Endothelial cell (in vitro differentiated cells): ENCODE measurements at regions not wholly inside any gene's neighbourhood (a gene's known extent, or its start where the extent isn't known, plus 50 kb on each side); places are given as distances from the start of the nearest gene placed in this dataset.

Source experiments
- DNase-seq: peaks from one replicate; pipeline ENCODE4 v3.0.0; 2021; ENCODE audit warnings: low spot score
- H3K27ac Mint-ChIP-seq: one replicate; pipeline ENCODE4 v1.8.0; 2021; ENCODE audit warnings: mixed read lengths, inconsistent platforms; ENCODE audit not compliant: unreplicated experiment
- H3K27me3 Mint-ChIP-seq: one replicate; pipeline ENCODE4 v1.8.0; 2021; ENCODE audit warnings: mild to moderate bottlenecking, moderate library complexity, mixed read lengths, inconsistent platforms; ENCODE audit not compliant: unreplicated experiment
- H3K36me3 Mint-ChIP-seq: one replicate; pipeline ENCODE4 v1.8.0; 2021; ENCODE audit warnings: mild to moderate bottlenecking, low read depth, mixed read lengths, inconsistent platforms; ENCODE audit not compliant: unreplicated experiment
- H3K4me1 Mint-ChIP-seq: one replicate; pipeline ENCODE4 v1.8.0; 2021; ENCODE audit warnings: mild to moderate bottlenecking, mixed read lengths, inconsistent platforms; ENCODE audit not compliant: unreplicated experiment
- H3K4me3 Mint-ChIP-seq: one replicate; pipeline ENCODE4 v1.8.0; 2021; ENCODE audit warnings: mild to moderate bottlenecking, mixed read lengths, inconsistent platforms; ENCODE audit not compliant: unreplicated experiment
- H3K9me3 Mint-ChIP-seq: one replicate; pipeline ENCODE4 v1.8.0; 2021; ENCODE audit warnings: mixed read lengths, inconsistent platforms; ENCODE audit not compliant: unreplicated experiment
- CTCF ChIP-seq: fragments of 200-600 bp; sonication (generic); IDR thresholded peaks from one replicate; pipeline ENCODE4 v1.5.0; 2021; ENCODE audit warnings: antibody characterized with exemption; ENCODE audit not compliant: unreplicated experiment

- Mint-ChIP-seq H3K27me3 (no peaks in the 10 kb centered on the region), H3K27ac (no peak overlapping the region), H3K36me3 (no peaks in the 10 kb centered on the region), H3K4me1 (peaks cover 16% of the 10 kb centered on the region), H3K9me3 (no peaks in the 10 kb centered on the region), H3K4me3 (no peak overlapping the region)
- TF ChIP-seq CTCF: no peak
- DNase-seq: no peak
These were observed 98.8 kb upstream of the RGS6 start for GRCh38 chr14:71833476-71833875.

GRCh38 chr14:71834284-71835204 lies 97.7 kb upstream of the RGS6 start:
- Mint-ChIP-seq H3K27ac (peak overlapping the region; percentile 61), H3K27me3 (peaks cover under 1% of the 10 kb centered on the region), H3K4me1 (peaks cover 16% of the 10 kb centered on the region), H3K4me3 (no peak overlapping the region), H3K9me3 (no peaks in the 10 kb centered on the region), H3K36me3 (no peaks in the 10 kb centered on the region)
- DNase-seq: no peak
- TF ChIP-seq CTCF: no peak

- peaks cover 2% of the 10 kb centered on the region for H3K27me3 Mint-ChIP-seq
- no peak for DNase-seq
- no peak overlapping the region for H3K4me3 Mint-ChIP-seq
- TF ChIP-seq CTCF: no peak
- no peak overlapping the region for H3K27ac Mint-ChIP-seq
- H3K4me1 Mint-ChIP-seq: peaks cover 31% of the 10 kb centered on the region
- H3K36me3 Mint-ChIP-seq: peaks cover 14% of the 10 kb centered on the region
- peaks cover 4% of the 10 kb centered on the region for H3K9me3 Mint-ChIP-seq
These were observed 80.0 kb upstream of the RGS6 start for GRCh38 chr14:71852181-71852580.

GRCh38 chr14:71855399-71856036 lies 76.7 kb upstream of the RGS6 start:
- peak; percentile 79 for DNase-seq
- Mint-ChIP-seq H3K9me3 (peaks cover 4% of the 10 kb centered on the region), H3K4me3 (no peak overlapping the region), H3K36me3 (peaks cover 7% of the 10 kb centered on the region), H3K27ac (no peak overlapping the region), H3K4me1 (peaks cover 31% of the 10 kb centered on the region), H3K27me3 (peaks cover 2% of the 10 kb centered on the region)
- TF ChIP-seq CTCF: peak; percentile 76
